ENCODE measurements at regions not wholly inside any gene's neighbourhood (a gene's known extent, or its start where the extent isn't known, plus 50 kb on each side); places are given as distances from the start of the nearest gene placed in this dataset.

- no peak for DNase-seq
- H3K4me2 ChIP-seq (ENCODE audit: low read length, poor library complexity, severe bottlenecking) = no peak overlapping the region
- no peak overlapping the region for H2AFZ ChIP-seq (ENCODE audit: low read depth, low read length)
- no peak overlapping the region for H2AK5ac ChIP-seq (ENCODE audit: low read length, severe bottlenecking)
- no peak overlapping the region for H3K9ac ChIP-seq (ENCODE audit: low read length)
- H3K23ac ChIP-seq (ENCODE audit: low read length in 2 of 2) = no peak overlapping the region
- peaks cover 27 to 47% of the 10 kb centered on the region in 2 experiments for H3K27me3 ChIP-seq (ENCODE audit: control insufficient read depth in 1 of 2, insufficient read depth in 1 of 2, low read length in 2 of 2)
- H3K4me1 ChIP-seq (ENCODE audit: control insufficient read depth, insufficient read depth, low read depth, low read length) = no peaks in the 10 kb centered on the region
- H3K9me3 ChIP-seq (ENCODE audit: control insufficient read depth, low read length) = peaks cover 13% of the 10 kb centered on the region
- no peak overlapping the region for H3K4me3 ChIP-seq (ENCODE audit: insufficient read depth in 1 of 2, low read depth in 1 of 2, low read length in 2 of 2)
- no peak overlapping the region for H2BK120ac ChIP-seq (ENCODE audit: low read depth, low read length)
- H2BK12ac ChIP-seq (ENCODE audit: low read length in 2 of 2) = no peak overlapping the region
- no peak overlapping the region for H2BK5ac ChIP-seq (ENCODE audit: low read depth, low read length, poor library complexity, severe bottlenecking)
- H2BK15ac ChIP-seq (ENCODE audit: low read depth, poor library complexity, severe bottlenecking) = no peak overlapping the region
- no peaks in the 10 kb centered on the region for H3K36me3 ChIP-seq (ENCODE audit: control insufficient read depth in 1 of 2, insufficient read depth in 2 of 2, low read depth in 1 of 2, low read length in 2 of 2)
- no peak overlapping the region for H3K27ac ChIP-seq (ENCODE audit: low read length, poor library complexity, severe bottlenecking)
- no peak overlapping the region for H3K4ac ChIP-seq (ENCODE audit: low read depth in 1 of 2, low read length in 2 of 2)
- H4K8ac ChIP-seq (ENCODE audit: low read length) = no peak overlapping the region
- no peaks in the 10 kb centered on the region for H3K79me1 ChIP-seq (replicated peaks; ENCODE audit: low read length, poor library complexity, severe bottlenecking)
- H3K18ac ChIP-seq (ENCODE audit: low read depth in 1 of 2, low read length in 2 of 2) = no peak overlapping the region
- H3K14ac ChIP-seq (ENCODE audit: low read length in 2 of 2) = no peak overlapping the region
- H4K91ac ChIP-seq (ENCODE audit: low read length) = no peak overlapping the region
These were observed 347.6 kb upstream of the SULF2 start for GRCh38 chr20:48132834-48133233.

GRCh38 chr20:48131581-48131980 is 346.3 kb upstream of the SULF2 start:
- H3K79me1 ChIP-seq (replicated peaks; ENCODE audit: low read length, poor library complexity, severe bottlenecking) = no peaks in the 10 kb centered on the region
- H4K91ac ChIP-seq (ENCODE audit: low read length) = no peak overlapping the region
- no peak overlapping the region for H2BK15ac ChIP-seq (ENCODE audit: low read depth, poor library complexity, severe bottlenecking)
- H2AK5ac ChIP-seq (ENCODE audit: low read length, severe bottlenecking) = no peak overlapping the region
- H3K27ac ChIP-seq (ENCODE audit: low read length, poor library complexity, severe bottlenecking) = no peak overlapping the region
- no peak overlapping the region for H2AFZ ChIP-seq (ENCODE audit: low read depth, low read length)
- no peak overlapping the region for H4K8ac ChIP-seq (ENCODE audit: low read length)
- no peak overlapping the region for H3K23ac ChIP-seq (ENCODE audit: low read length in 2 of 2)
- peaks cover 13% of the 10 kb centered on the region for H3K9me3 ChIP-seq (ENCODE audit: control insufficient read depth, low read length)
- DNase-seq = peak; percentile 38
- H2BK120ac ChIP-seq (ENCODE audit: low read depth, low read length) = no peak overlapping the region
- 40% methylated on average over 1 of the region's 3 CpGs for WGBS
- H3K18ac ChIP-seq (ENCODE audit: low read depth in 1 of 2, low read length in 2 of 2) = no peak overlapping the region
- no peaks in the 10 kb centered on the region for H3K36me3 ChIP-seq (ENCODE audit: control insufficient read depth in 1 of 2, insufficient read depth in 2 of 2, low read depth in 1 of 2, low read length in 2 of 2)
- no peak overlapping the region for H2BK12ac ChIP-seq (ENCODE audit: low read length in 2 of 2)
- no peaks in the 10 kb centered on the region for H3K4me1 ChIP-seq (ENCODE audit: control insufficient read depth, insufficient read depth, low read depth, low read length)
- no peak overlapping the region for H3K14ac ChIP-seq (ENCODE audit: low read length in 2 of 2)
- no peak overlapping the region for H2BK5ac ChIP-seq (ENCODE audit: low read depth, low read length, poor library complexity, severe bottlenecking)
- no peak overlapping the region for H3K4me3 ChIP-seq (ENCODE audit: insufficient read depth in 1 of 2, low read depth in 1 of 2, low read length in 2 of 2)
- no peak overlapping the region for H3K4ac ChIP-seq (ENCODE audit: low read depth in 1 of 2, low read length in 2 of 2)
- no peak overlapping the region for H3K4me2 ChIP-seq (ENCODE audit: low read length, poor library complexity, severe bottlenecking)
- H3K9ac ChIP-seq (ENCODE audit: low read length) = no peak overlapping the region
- H3K27me3 ChIP-seq (ENCODE audit: control insufficient read depth in 1 of 2, insufficient read depth in 1 of 2, low read length in 2 of 2) = peaks cover 27 to 38% of the 10 kb centered on the region in 2 experiments

- H3K9ac ChIP-seq (ENCODE audit: low read length) = no peak overlapping the region
- H3K4me3 ChIP-seq (ENCODE audit: insufficient read depth in 1 of 2, low read depth in 1 of 2, low read length in 2 of 2) = no peak overlapping the region
- no peak overlapping the region for H2AK5ac ChIP-seq (ENCODE audit: low read length, severe bottlenecking)
- H3K4ac ChIP-seq (ENCODE audit: low read depth in 1 of 2, low read length in 2 of 2) = no peak overlapping the region
- 46% methylated on average over 5 of the region's 5 CpGs for WGBS
- DNase-seq = no peak
- H2BK12ac ChIP-seq (ENCODE audit: low read length in 2 of 2) = no peak overlapping the region
- H2BK120ac ChIP-seq (ENCODE audit: low read depth, low read length) = no peak overlapping the region
- H3K9me3 ChIP-seq (ENCODE audit: control insufficient read depth, low read length) = peaks cover 13% of the 10 kb centered on the region
- H3K4me2 ChIP-seq (ENCODE audit: low read length, poor library complexity, severe bottlenecking) = no peak overlapping the region
- no peak overlapping the region for H2BK15ac ChIP-seq (ENCODE audit: low read depth, poor library complexity, severe bottlenecking)
- H4K91ac ChIP-seq (ENCODE audit: low read length) = no peak overlapping the region
- no peak overlapping the region for H4K8ac ChIP-seq (ENCODE audit: low read length)
- H2BK5ac ChIP-seq (ENCODE audit: low read depth, low read length, poor library complexity, severe bottlenecking) = no peak overlapping the region
- no peak overlapping the region for H3K23ac ChIP-seq (ENCODE audit: low read length in 2 of 2)
- no peak overlapping the region for H3K27ac ChIP-seq (ENCODE audit: low read length, poor library complexity, severe bottlenecking)
- H3K18ac ChIP-seq (ENCODE audit: low read depth in 1 of 2, low read length in 2 of 2) = no peak overlapping the region
- H3K4me1 ChIP-seq (ENCODE audit: control insufficient read depth, insufficient read depth, low read depth, low read length) = peaks cover 2% of the 10 kb centered on the region
- H3K79me1 ChIP-seq (replicated peaks; ENCODE audit: low read length, poor library complexity, severe bottlenecking) = no peaks in the 10 kb centered on the region
- peaks cover 41 to 43% of the 10 kb centered on the region in 2 experiments for H3K27me3 ChIP-seq (ENCODE audit: control insufficient read depth in 1 of 2, insufficient read depth in 1 of 2, low read length in 2 of 2)
- H3K14ac ChIP-seq (ENCODE audit: low read length in 2 of 2) = no peak overlapping the region
- no peaks in the 10 kb centered on the region for H3K36me3 ChIP-seq (ENCODE audit: control insufficient read depth in 1 of 2, insufficient read depth in 2 of 2, low read depth in 1 of 2, low read length in 2 of 2)
- no peak overlapping the region for H2AFZ ChIP-seq (ENCODE audit: low read depth, low read length)
These were observed 344.2 kb upstream of the SULF2 start for GRCh38 chr20:48129345-48129942.

GRCh38 chr20:48128436-48128835 is 343.2 kb upstream of the SULF2 start:
- Histone ChIP-seq H3K9ac (ENCODE audit: low read length) (no peak overlapping the region), H3K4me1 (ENCODE audit: control insufficient read depth, insufficient read depth, low read depth, low read length) (peaks cover 2% of the 10 kb centered on the region), H4K91ac (ENCODE audit: low read length) (no peak overlapping the region), H3K4ac (ENCODE audit: low read depth in 1 of 2, low read length in 2 of 2) (no peak overlapping the region), H3K36me3 (ENCODE audit: control insufficient read depth in 1 of 2, insufficient read depth in 2 of 2, low read depth in 1 of 2, low read length in 2 of 2) (no peaks in the 10 kb centered on the region), H3K27me3 (ENCODE audit: control insufficient read depth in 1 of 2, insufficient read depth in 1 of 2, low read length in 2 of 2) (peaks cover 46 to 52% of the 10 kb centered on the region in 2 experiments), H3K9me3 (ENCODE audit: control insufficient read depth, low read length) (peaks cover 9% of the 10 kb centered on the region), H4K8ac (ENCODE audit: low read length) (no peak overlapping the region), H3K14ac (ENCODE audit: low read length in 2 of 2) (no peak overlapping the region), H3K27ac (ENCODE audit: low read length, poor library complexity, severe bottlenecking) (no peak overlapping the region), H2BK5ac (ENCODE audit: low read depth, low read length, poor library complexity, severe bottlenecking) (no peak overlapping the region), H2BK15ac (ENCODE audit: low read depth, poor library complexity, severe bottlenecking) (no peak overlapping the region), H2AK5ac (ENCODE audit: low read length, severe bottlenecking) (no peak overlapping the region), H2BK12ac (ENCODE audit: low read length in 2 of 2) (no peak overlapping the region), H2AFZ (ENCODE audit: low read depth, low read length) (no peak overlapping the region), H3K4me2 (ENCODE audit: low read length, poor library complexity, severe bottlenecking) (no peak overlapping the region), H3K18ac (ENCODE audit: low read depth in 1 of 2, low read length in 2 of 2) (no peak overlapping the region), H3K23ac (ENCODE audit: low read length in 2 of 2) (no peak overlapping the region), H3K79me1 (replicated peaks; ENCODE audit: low read length, poor library complexity, severe bottlenecking) (no peaks in the 10 kb centered on the region), H3K4me3 (ENCODE audit: insufficient read depth in 1 of 2, low read depth in 1 of 2, low read length in 2 of 2) (no peak overlapping the region), H2BK120ac (ENCODE audit: low read depth, low read length) (no peak overlapping the region)
- WGBS = 85% methylated on average over 3 of the region's 3 CpGs
- DNase-seq = no peak
